ENCODE measurements at regions not wholly inside any gene's neighbourhood (a gene's known extent, or its start where the extent isn't known, plus 50 kb on each side); places are given as distances from the start of the nearest gene placed in this dataset.
"Not testable (repeated sequence)": the region's sequence is repeated elsewhere in the genome, so short reads cannot be mapped to it uniquely, and the experiment has no call there.

DNA sequence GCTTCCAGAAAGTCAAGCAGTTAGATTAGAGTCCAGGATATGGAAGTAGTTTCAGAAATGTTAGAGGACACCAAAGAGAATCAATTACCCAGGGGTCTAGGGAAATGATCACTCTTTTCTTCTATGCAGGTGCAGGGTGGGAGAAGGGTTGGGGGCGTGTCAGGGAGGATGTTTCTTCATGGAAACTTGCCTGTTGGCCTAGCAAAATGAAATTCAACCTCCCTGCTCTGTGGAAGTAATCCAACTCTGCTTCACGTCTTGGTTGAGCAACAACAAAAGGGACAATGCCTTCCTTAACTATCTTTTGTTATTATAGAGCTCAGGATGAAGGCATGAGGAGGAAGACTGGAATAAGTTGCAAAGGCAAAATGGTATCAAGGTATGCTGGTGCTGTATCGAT, 210.8 kb upstream of the ETAA1 start:
- TF ChIP-seq, protein P1, sequence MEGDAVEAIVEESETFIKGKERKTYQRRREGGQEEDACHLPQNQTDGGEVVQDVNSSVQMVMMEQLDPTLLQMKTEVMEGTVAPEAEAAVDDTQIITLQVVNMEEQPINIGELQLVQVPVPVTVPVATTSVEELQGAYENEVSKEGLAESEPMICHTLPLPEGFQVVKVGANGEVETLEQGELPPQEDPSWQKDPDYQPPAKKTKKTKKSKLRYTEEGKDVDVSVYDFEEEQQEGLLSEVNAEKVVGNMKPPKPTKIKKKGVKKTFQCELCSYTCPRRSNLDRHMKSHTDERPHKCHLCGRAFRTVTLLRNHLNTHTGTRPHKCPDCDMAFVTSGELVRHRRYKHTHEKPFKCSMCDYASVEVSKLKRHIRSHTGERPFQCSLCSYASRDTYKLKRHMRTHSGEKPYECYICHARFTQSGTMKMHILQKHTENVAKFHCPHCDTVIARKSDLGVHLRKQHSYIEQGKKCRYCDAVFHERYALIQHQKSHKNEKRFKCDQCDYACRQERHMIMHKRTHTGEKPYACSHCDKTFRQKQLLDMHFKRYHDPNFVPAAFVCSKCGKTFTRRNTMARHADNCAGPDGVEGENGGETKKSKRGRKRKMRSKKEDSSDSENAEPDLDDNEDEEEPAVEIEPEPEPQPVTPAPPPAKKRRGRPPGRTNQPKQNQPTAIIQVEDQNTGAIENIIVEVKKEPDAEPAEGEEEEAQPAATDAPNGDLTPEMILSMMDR (IDR thresholded peaks at IDR 0.05; ENCODE audit: low read depth, low read length) = no peak
- no peak for DNase-seq (ENCODE audit: extremely low read depth, low read depth)

DNA sequence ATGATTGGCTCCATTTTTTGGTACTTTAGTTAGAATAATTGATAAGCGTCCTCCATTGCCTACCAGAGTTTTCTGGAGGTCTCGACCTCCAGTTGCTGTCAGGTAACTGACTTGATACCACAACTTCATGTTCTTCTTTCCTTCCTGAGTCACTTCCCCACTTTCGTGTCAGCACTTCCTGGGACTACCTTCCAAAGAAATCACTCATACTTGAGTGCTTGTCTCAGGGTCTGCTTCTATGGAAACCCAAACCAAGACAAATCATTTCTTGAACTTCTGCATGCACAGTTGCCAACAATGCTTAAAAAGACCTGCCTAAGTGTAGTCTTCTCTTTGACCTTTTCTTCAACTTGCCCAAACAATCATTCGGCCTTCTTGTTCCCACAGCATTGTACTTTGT, 210.3 kb upstream of the ETAA1 start:
- TF ChIP-seq, protein P1 (IDR thresholded peaks at IDR 0.05; ENCODE audit: low read depth, low read length) = no peak

DNA sequence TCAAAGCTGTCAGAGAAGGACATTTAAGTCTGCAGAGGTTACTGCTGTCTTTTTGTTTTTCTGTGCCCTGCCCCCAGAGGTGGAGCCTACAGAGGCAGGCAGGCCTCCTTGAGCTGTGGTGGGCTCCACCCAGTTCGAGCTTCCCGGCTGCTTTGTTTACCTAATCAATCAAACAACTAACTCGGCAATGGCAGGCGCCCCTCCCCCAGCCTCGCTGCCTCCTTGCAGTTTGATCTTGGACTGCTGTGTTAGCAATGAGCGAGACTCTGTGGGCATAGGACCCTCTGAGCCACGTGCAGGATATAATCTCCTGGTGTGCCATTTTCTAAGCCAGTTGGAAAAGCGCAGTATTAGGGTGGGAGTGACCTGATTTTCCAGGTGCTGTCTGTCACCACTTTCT, 201.8 kb upstream of the ETAA1 start:
- DNase-seq (ENCODE audit: extremely low read depth, low read depth) = not testable (repeated sequence)

More for the DNA sequence above, 210.3 kb upstream of the ETAA1 start:
- no peak for DNase-seq (ENCODE audit: extremely low read depth, low read depth)

DNA sequence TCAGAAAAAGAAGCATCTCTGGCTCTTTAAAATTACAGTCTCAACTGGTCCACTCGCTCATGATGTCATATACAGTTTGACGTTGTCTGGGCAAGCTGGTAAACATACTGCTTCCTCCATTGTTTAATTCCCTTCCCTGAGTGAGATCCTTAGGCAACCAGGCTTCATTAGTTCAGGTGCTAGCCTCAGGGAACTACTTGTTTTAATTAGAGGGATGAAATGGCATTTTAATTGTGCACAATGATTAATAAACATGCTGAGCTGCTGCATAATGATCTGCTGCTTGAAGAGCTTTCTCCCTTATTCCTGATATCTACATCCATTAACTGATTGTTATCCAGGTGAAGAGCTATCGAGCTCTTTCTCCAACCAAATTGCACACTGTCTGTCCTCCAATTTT, 195.6 kb upstream of the ETAA1 start:
- TF ChIP-seq, protein P1 (IDR thresholded peaks at IDR 0.05; ENCODE audit: low read depth, low read length) = no peak
- DNase-seq (ENCODE audit: extremely low read depth, low read depth) = no peak

DNA sequence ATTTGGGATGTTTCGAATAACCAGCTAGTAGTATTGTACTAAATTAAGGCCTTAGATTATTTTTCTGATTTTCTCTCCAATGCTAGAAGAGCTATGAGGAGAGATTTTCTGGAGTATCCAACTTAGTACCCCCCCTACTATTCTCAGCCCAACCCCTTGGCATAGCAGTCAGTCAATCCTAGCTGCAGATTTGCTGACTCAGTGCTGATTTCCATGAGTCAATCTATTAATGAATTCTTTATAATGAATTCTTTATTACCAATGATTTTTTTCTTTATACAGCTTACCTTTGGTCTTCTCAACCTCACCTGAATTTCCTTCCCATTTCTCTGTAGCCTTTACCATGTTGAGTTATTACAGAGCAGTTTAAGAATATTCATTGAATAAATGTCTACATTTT, 192.8 kb upstream of the ETAA1 start:
- DNase-seq (ENCODE audit: extremely low read depth, low read depth) = no peak
- TF ChIP-seq, protein P1 (IDR thresholded peaks at IDR 0.05; ENCODE audit: low read depth, low read length) = no peak

DNA sequence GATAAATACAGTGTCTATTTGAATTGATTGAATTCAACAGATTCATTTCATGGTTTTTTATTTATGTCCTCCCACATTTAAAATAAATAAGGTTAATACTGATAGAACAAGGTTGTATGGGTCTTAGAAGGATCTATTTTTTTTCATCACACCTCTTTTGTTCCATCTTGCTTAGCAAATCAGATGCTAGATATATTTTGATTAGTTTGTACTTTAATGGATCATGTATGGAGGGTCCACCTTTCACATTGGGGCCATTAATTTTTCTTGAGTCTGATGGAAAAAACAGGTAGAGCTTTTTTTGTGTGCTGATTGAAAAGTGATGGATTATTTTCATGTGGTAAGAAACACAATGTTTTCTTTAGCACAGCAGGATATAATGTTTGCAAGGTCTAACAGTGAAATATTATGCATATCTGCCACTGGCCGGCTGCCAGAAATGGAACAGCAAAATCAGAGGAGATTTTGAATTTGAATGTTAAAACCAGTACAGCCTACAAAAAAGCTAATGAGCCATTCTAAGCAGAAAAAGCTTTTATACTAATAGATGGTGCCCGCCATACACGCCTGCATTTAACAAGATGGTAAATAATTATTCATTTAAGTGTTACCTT, 188.1 kb upstream of the ETAA1 start:
- DNase-seq (ENCODE audit: extremely low read depth, low read depth) = no peak
- TF ChIP-seq, protein P1 (IDR thresholded peaks at IDR 0.05; ENCODE audit: low read depth, low read length) = no peak

DNA sequence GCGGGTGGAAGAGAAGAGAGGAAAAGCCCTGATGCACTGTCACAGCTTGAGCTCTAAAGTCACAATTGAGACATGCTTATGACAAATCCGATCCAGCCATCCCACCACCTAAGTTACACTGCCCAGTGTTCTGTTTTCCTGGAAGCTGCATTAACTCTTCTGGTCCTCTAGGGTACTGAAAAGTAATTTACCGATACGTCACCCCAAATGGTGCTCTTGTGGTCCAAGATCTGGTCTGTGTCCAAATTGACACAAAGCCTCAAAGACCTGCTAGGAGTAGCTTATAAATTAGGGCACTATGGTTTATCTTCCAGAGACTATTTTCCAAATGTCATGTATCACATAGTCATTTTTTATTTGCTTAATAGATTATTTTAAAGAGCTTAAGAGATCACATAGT, 186.7 kb upstream of the ETAA1 start:
- TF ChIP-seq, protein P1 (IDR thresholded peaks at IDR 0.05; ENCODE audit: low read depth, low read length) = no peak
- no peak for DNase-seq (ENCODE audit: extremely low read depth, low read depth)

DNA sequence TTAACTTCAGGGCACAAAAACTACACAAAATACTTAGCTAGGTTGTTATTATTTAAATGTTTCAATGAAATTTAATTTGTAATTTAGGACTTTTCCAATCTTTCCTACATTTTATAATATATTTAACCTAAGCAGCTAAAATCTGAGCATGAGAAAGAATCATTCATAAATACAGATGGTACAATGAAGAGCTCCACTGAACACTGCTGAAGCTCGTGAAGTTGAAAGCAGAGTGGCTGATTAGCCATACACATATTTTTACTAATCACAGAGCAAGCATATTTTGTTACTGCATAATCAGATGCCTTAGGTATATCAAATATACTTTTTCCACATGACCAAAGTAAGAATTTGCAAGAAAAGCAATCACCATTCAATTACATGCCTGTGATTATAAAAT, 184.9 kb upstream of the ETAA1 start:
- no peak for DNase-seq (ENCODE audit: extremely low read depth, low read depth)
- TF ChIP-seq, protein P1 (IDR thresholded peaks at IDR 0.05; ENCODE audit: low read depth, low read length) = no peak
